GM12878 (cell line): ENCODE measurements at regions not wholly inside any gene's neighbourhood (a gene's known extent, or its start where the extent isn't known, plus 50 kb on each side); places are given as distances from the start of the nearest gene placed in this dataset.

ENCODE experiments used
- ATAC-seq: fragments of 200-7000 bp; cut with Tn5 transposase; 3 replicates; pipeline ENCODE4 v1.9.1; 2020; ENCODE audit warnings: mild to moderate bottlenecking, moderate library complexity
- BruUV-seq: library from RNA; stranded (reverse); fragments of 400-500 nt; replicated peaks from 2 replicates; lab custom pipeline; 2021; lab: Mats Ljungman, UMichigan
- CTCF ChIA-PET: fragments of 300-600 bp; sonication (Branson Sonifier 250); formaldehyde crosslinking; extraction: SDS; loops from one replicate; lab custom pipeline; 2021; ENCODE audit warnings: inconsistent platforms; lab: Yijun Ruan, JAX
- POLR2A ChIA-PET: fragments of 350-600 bp; formaldehyde crosslinking; extraction: SDS; loops from one replicate; lab custom pipeline; 2021; ENCODE audit warnings: inconsistent platforms; lab: Charles Lee
- RAD21 ChIA-PET: fragments of 300-600 bp; sonication (Branson Sonifier 250); formaldehyde crosslinking; loops from one replicate; lab custom pipeline; 2023; ENCODE audit warnings: antibody characterized with exemption; ENCODE audit not compliant: unreplicated experiment; lab: Charles Lee
- SMC1A ChIA-PET: fragments of 300-600 bp; sonication (Branson Sonifier 250); formaldehyde crosslinking; loops from one replicate; lab custom pipeline; 2023; ENCODE audit not compliant: unreplicated experiment, uncharacterized antibody; lab: Charles Lee
- DNase-seq: peaks from one replicate; pipeline ENCODE4 v3.0.0-alpha.2; 2011; ENCODE audit warnings: low read depth, low spot score
- FAIRE-seq: peaks from 3 replicates; lab custom pipeline; 2011; peaks lifted over from hg19 to GRCh38; lab: Jason Lieb, UNC
- H2AFZ ChIP-seq: 2 replicates; pipeline ENCODE4 v1.6.0; 2011; ENCODE audit warnings: low read depth, low read length, control low read depth; ENCODE audit not compliant: control insufficient read depth
- H3K27ac ChIP-seq: 2 replicates; pipeline ENCODE4 v1.5.1; 2011; ENCODE audit warnings: control low read depth; ENCODE audit not compliant: control insufficient read depth, insufficient read depth
- H3K27me3 ChIP-seq, 2 experiments: replicated peaks in 1 of 2; 2 replicates each; pipeline versions ENCODE4 v1.6.0 to v1.6.1; 2011; ENCODE audit warnings: low read length in 1 of 2; ENCODE audit not compliant: control insufficient read depth in 2 of 2, insufficient read depth in 2 of 2
- H3K36me3 ChIP-seq, 2 experiments: 2 replicates each; pipeline ENCODE4 v1.5.1; 2011; ENCODE audit warnings: low read length in 1 of 2; ENCODE audit not compliant: control insufficient read depth in 2 of 2, insufficient read depth in 2 of 2
- H3K4me1 ChIP-seq: 2 replicates; pipeline ENCODE4 v1.6.1; 2011; ENCODE audit warnings: mild to moderate bottlenecking, low read length, moderate library complexity, mixed read lengths; ENCODE audit not compliant: control insufficient read depth, insufficient read depth
- H3K4me2 ChIP-seq: 2 replicates; pipeline ENCODE4 v1.6.0; 2011; ENCODE audit warnings: control low read depth; ENCODE audit not compliant: control insufficient read depth, insufficient read depth
- H3K4me3 ChIP-seq: fragments of 200-600 bp; sonication (generic); 2 replicates; pipeline ENCODE4 v1.5.1; 2016
- H3K79me2 ChIP-seq: 2 replicates; pipeline ENCODE4 v1.6.0; 2011; ENCODE audit warnings: low read length; ENCODE audit not compliant: control insufficient read depth, insufficient read depth
- H3K9ac ChIP-seq: 2 replicates; pipeline ENCODE4 v1.8.0; 2011; ENCODE audit warnings: low read length, control low read depth, mixed read lengths; ENCODE audit not compliant: control insufficient read depth, insufficient read depth
- H3K9me3 ChIP-seq: replicated peaks from 3 replicates; pipeline ENCODE4 v1.5.1; 2011; ENCODE audit warnings: mild to moderate bottlenecking, low read length; ENCODE audit not compliant: control insufficient read depth, insufficient read depth
- H4K20me1 ChIP-seq: 2 replicates; pipeline ENCODE4 v1.6.0; 2011; ENCODE audit not compliant: control insufficient read depth, insufficient read depth
- E4F1 ChIP-seq: fragments of 450-650 bp; IDR thresholded peaks from 2 replicates; pipeline ENCODE4 v1.6.1; 2018; ENCODE audit warnings: borderline replicate concordance, mild to moderate bottlenecking; ENCODE audit not compliant: partially characterized antibody
- NFYA ChIP-seq: IDR thresholded peaks from 2 replicates; pipeline ENCODE4 v1.6.1; 2011; ENCODE audit warnings: low read depth, mild to moderate bottlenecking, low read length, improper control_type of control experiment, borderline replicate concordance
- WGBS: methylation state at CpG from one replicate; pipeline ENCODE4 v1.1.6; 2016; ENCODE audit warnings: low lambda C conversion rate; ENCODE audit not compliant: insufficient replicate concordance, insufficient coverage; ENCODE audit errors: missing lambda C conversion rate; 5-methylcytosine and 5-hydroxymethylcytosine counted together
- in situ Hi-C: fragments of 300-500 bp; cut with MboI; formaldehyde crosslinking; loops from 9 replicates; pipeline ENCODE4 v1.14.3; 2018; ENCODE audit warnings: mixed read lengths
- intact Hi-C: fragments of 100-400 bp; cut with micrococcal nuclease; formaldehyde crosslinking; loops from one replicate; pipeline ENCODE4 v1.14.2; 2022; ENCODE audit not compliant: unreplicated experiment

GRCh38 chr4:186780291-186781031 is 56.8 kb upstream of the FAT1 start:
- intact Hi-C loops (no loop called here), in situ Hi-C loops (no loop called here)
- H2AFZ ChIP-seq, result no peak overlapping the region
- H3K4me2 ChIP-seq, result no peak overlapping the region
- no peak for ATAC-seq
- RAD21 ChIA-PET, result no interaction called here
- no peaks in the 10 kb centered on the region for H3K36me3 ChIP-seq
- H3K9me3 ChIP-seq, result no peaks in the 10 kb centered on the region; the same call in 2 of the 3 replicates
- FAIRE-seq, result no peak
- no peak for DNase-seq
- 0% methylated on average over 4 of the region's 4 CpGs for WGBS
- H3K27me3 ChIP-seq, result no peaks in the 10 kb centered on the region
- no peak overlapping the region for H3K9ac ChIP-seq
- SMC1A ChIA-PET, result no interaction called here
- H3K4me3 ChIP-seq, result no peak overlapping the region
- H3K27ac ChIP-seq, result no peak overlapping the region
- no TSS peak for BruUV-seq
- H3K79me2 ChIP-seq, result no peaks in the 10 kb centered on the region
- H4K20me1 ChIP-seq, result no peaks in the 10 kb centered on the region
- no peak for TF ChIP-seq NFYA
- TF ChIP-seq E4F1, result no peak
- POLR2A ChIA-PET, result interaction anchor here (0.5 kb wide), 1 partner anchor 15 kb away, joined by 4 read pairs; no protein-coding TSS in a partner anchor
- no peaks in the 10 kb centered on the region for H3K4me1 ChIP-seq
- CTCF ChIA-PET, result no interaction called here
